ENCODE measurements at regions not wholly inside any gene's neighbourhood (a gene's known extent, or its start where the extent isn't known, plus 50 kb on each side); places are given as distances from the start of the nearest gene placed in this dataset.
"Not testable (repeated sequence)": the region's sequence is repeated elsewhere in the genome, so short reads cannot be mapped to it uniquely, and the experiment has no call there.

GRCh38 chr16:52676959-52677358 lies 130.0 kb upstream of the TOX3 start:
- Histone ChIP-seq H3K4me3 (ENCODE audit: low read length) (no peak overlapping the region), H3K79me2 (ENCODE audit: low read length) (no peaks in the 10 kb centered on the region), H3K4me2 (ENCODE audit: low read depth, low read length) (no peak overlapping the region), H3K27ac (ENCODE audit: low read length) (no peak overlapping the region), H3K36me3 (replicated peaks; ENCODE audit: insufficient read depth, low read length) (no peaks in the 10 kb centered on the region), H3F3A (ENCODE audit: insufficient read depth, low read length) (no peaks in the 10 kb centered on the region), H3K9me2 (replicated peaks; ENCODE audit: insufficient read depth, low read length) (no peaks in the 10 kb centered on the region), H3K27me3 (replicated peaks; ENCODE audit: insufficient read depth, low read length) (no peaks in the 10 kb centered on the region), H4K20me1 (ENCODE audit: insufficient read depth, low read length) (no peaks in the 10 kb centered on the region), H3K9ac (ENCODE audit: low read length) (no peak overlapping the region), H3K9me3 (replicated peaks; ENCODE audit: insufficient read depth, low read length) (no peaks in the 10 kb centered on the region), H2AFZ (ENCODE audit: low read length) (no peak overlapping the region), H3K4me1 (ENCODE audit: low read length) (no peaks in the 10 kb centered on the region)
- DNase-seq: no peak
- TF ChIP-seq EZH2phosphoT487 (IDR thresholded peaks at IDR 0.05; ENCODE audit: low read length) (no peak), EZH2 (optimal IDR thresholded peaks at IDR 0.05; ENCODE audit: low read depth, low read length) (no peak)
- TF ChIP-seq, protein P1, sequence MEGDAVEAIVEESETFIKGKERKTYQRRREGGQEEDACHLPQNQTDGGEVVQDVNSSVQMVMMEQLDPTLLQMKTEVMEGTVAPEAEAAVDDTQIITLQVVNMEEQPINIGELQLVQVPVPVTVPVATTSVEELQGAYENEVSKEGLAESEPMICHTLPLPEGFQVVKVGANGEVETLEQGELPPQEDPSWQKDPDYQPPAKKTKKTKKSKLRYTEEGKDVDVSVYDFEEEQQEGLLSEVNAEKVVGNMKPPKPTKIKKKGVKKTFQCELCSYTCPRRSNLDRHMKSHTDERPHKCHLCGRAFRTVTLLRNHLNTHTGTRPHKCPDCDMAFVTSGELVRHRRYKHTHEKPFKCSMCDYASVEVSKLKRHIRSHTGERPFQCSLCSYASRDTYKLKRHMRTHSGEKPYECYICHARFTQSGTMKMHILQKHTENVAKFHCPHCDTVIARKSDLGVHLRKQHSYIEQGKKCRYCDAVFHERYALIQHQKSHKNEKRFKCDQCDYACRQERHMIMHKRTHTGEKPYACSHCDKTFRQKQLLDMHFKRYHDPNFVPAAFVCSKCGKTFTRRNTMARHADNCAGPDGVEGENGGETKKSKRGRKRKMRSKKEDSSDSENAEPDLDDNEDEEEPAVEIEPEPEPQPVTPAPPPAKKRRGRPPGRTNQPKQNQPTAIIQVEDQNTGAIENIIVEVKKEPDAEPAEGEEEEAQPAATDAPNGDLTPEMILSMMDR (IDR thresholded peaks at IDR 0.05; ENCODE audit: low read length): no peak

GRCh38 chr16:52671590-52671989 lies 124.6 kb upstream of the TOX3 start:
- Histone ChIP-seq H3K4me1 (ENCODE audit: low read length) (no peaks in the 10 kb centered on the region), H4K20me1 (ENCODE audit: insufficient read depth, low read length) (no peaks in the 10 kb centered on the region), H3F3A (ENCODE audit: insufficient read depth, low read length) (no peaks in the 10 kb centered on the region), H3K9me2 (replicated peaks; ENCODE audit: insufficient read depth, low read length) (no peaks in the 10 kb centered on the region), H3K27me3 (replicated peaks; ENCODE audit: insufficient read depth, low read length) (no peaks in the 10 kb centered on the region), H3K79me2 (ENCODE audit: low read length) (no peaks in the 10 kb centered on the region), H3K36me3 (replicated peaks; ENCODE audit: insufficient read depth, low read length) (no peaks in the 10 kb centered on the region), H3K9ac (ENCODE audit: low read length) (no peak overlapping the region), H3K4me2 (ENCODE audit: low read depth, low read length) (no peak overlapping the region), H2AFZ (ENCODE audit: low read length) (no peak overlapping the region), H3K27ac (ENCODE audit: low read length) (no peak overlapping the region), H3K4me3 (ENCODE audit: low read length) (no peak overlapping the region), H3K9me3 (replicated peaks; ENCODE audit: insufficient read depth, low read length) (no peaks in the 10 kb centered on the region)
- TF ChIP-seq, protein P1 (IDR thresholded peaks at IDR 0.05; ENCODE audit: low read length): no peak
- TF ChIP-seq EZH2phosphoT487 (IDR thresholded peaks at IDR 0.05; ENCODE audit: low read length): no peak
- TF ChIP-seq EZH2 (optimal IDR thresholded peaks at IDR 0.05; ENCODE audit: low read depth, low read length): no peak
- no peak for DNase-seq

DNA sequence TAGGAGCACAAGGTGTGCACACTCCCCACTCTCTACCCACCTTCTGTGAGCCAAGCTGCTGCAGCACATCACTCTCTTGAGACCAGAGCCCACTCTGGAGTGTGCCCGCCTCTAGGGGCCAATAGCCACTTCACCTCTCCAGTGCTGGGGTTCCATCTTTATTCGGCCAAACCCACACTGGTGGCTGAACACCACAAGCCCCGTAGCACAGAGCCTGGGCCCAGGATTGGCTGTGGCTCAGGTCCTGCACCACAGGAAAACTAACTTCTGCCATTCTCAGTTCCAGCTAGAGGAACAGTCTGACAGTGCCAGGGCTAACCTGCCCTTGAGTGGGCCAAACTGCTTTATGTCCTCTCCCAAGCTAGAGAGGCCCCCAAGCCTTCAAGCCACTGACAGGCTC lies 111.0 kb upstream of the TOX3 start:
- Histone ChIP-seq H3K27me3 (replicated peaks; ENCODE audit: insufficient read depth, low read length) (no peaks in the 10 kb centered on the region), H3K9me3 (replicated peaks; ENCODE audit: insufficient read depth, low read length) (no peaks in the 10 kb centered on the region), H3K36me3 (replicated peaks; ENCODE audit: insufficient read depth, low read length) (no peaks in the 10 kb centered on the region), H3K79me2 (ENCODE audit: low read length) (no peaks in the 10 kb centered on the region), H3K4me3 (ENCODE audit: low read length) (no peak overlapping the region), H3K9me2 (replicated peaks; ENCODE audit: insufficient read depth, low read length) (no peaks in the 10 kb centered on the region), H3K27ac (ENCODE audit: low read length) (no peak overlapping the region), H2AFZ (ENCODE audit: low read length) (no peak overlapping the region), H3K4me1 (ENCODE audit: low read length) (no peaks in the 10 kb centered on the region), H4K20me1 (ENCODE audit: insufficient read depth, low read length) (no peaks in the 10 kb centered on the region), H3F3A (ENCODE audit: insufficient read depth, low read length) (no peaks in the 10 kb centered on the region), H3K9ac (ENCODE audit: low read length) (no peak overlapping the region), H3K4me2 (ENCODE audit: low read depth, low read length) (no peak overlapping the region)
- no peak for TF ChIP-seq EZH2phosphoT487 (IDR thresholded peaks at IDR 0.05; ENCODE audit: low read length)
- no peak for TF ChIP-seq EZH2 (optimal IDR thresholded peaks at IDR 0.05; ENCODE audit: low read depth, low read length)
- TF ChIP-seq, protein P1 (IDR thresholded peaks at IDR 0.05; ENCODE audit: low read length): no peak
- DNase-seq: no peak

- H3K9ac ChIP-seq (ENCODE audit: low read length); H3K27me3 ChIP-seq (replicated peaks; ENCODE audit: insufficient read depth, low read length); DNase-seq; H4K20me1 ChIP-seq (ENCODE audit: insufficient read depth, low read length); H3F3A ChIP-seq (ENCODE audit: insufficient read depth, low read length); H3K9me2 ChIP-seq (replicated peaks; ENCODE audit: insufficient read depth, low read length); H3K9me3 ChIP-seq (replicated peaks; ENCODE audit: insufficient read depth, low read length); H3K4me2 ChIP-seq (ENCODE audit: low read depth, low read length); H3K36me3 ChIP-seq (replicated peaks; ENCODE audit: insufficient read depth, low read length); H3K79me2 ChIP-seq (ENCODE audit: low read length); H2AFZ ChIP-seq (ENCODE audit: low read length); H3K4me1 ChIP-seq (ENCODE audit: low read length); H3K27ac ChIP-seq (ENCODE audit: low read length); H3K4me3 ChIP-seq (ENCODE audit: low read length): not testable (repeated sequence)
Observed at GRCh38 chr16:52655916-52656315, 109.0 kb upstream of the TOX3 start.

DNA sequence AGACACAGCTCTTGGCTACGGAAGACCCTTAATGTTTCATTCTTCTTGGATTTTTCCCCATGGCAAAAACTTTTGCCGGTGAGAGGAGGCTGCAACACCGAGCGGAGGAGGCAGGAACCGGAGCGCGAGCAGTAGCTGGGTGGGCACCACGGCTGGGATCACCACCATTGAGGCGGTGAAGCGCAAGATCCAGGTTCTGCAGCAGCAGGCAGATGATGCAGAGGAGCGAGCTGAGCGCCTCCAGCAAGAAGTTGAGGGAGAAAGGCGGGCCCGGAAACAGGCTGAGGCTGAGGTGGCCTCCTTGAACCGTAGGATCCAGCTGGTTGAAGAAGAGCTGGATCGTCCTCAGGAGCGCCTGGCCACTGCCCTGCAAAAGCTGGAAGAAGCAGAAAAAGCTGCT lies 108.2 kb upstream of the TOX3 start:
- not testable (repeated sequence) for H3K9me2 ChIP-seq (replicated peaks; ENCODE audit: insufficient read depth, low read length); H2AFZ ChIP-seq (ENCODE audit: low read length); H3K4me3 ChIP-seq (ENCODE audit: low read length); H3K36me3 ChIP-seq (replicated peaks; ENCODE audit: insufficient read depth, low read length); H4K20me1 ChIP-seq (ENCODE audit: insufficient read depth, low read length); H3F3A ChIP-seq (ENCODE audit: insufficient read depth, low read length); H3K27me3 ChIP-seq (replicated peaks; ENCODE audit: insufficient read depth, low read length); H3K27ac ChIP-seq (ENCODE audit: low read length); DNase-seq; H3K79me2 ChIP-seq (ENCODE audit: low read length); H3K4me2 ChIP-seq (ENCODE audit: low read depth, low read length); H3K4me1 ChIP-seq (ENCODE audit: low read length); H3K9me3 ChIP-seq (replicated peaks; ENCODE audit: insufficient read depth, low read length); H3K9ac ChIP-seq (ENCODE audit: low read length)
